ENCODE measurements at regions not wholly inside any gene's neighbourhood (a gene's known extent, or its start where the extent isn't known, plus 50 kb on each side); places are given as distances from the start of the nearest gene placed in this dataset.

DNA sequence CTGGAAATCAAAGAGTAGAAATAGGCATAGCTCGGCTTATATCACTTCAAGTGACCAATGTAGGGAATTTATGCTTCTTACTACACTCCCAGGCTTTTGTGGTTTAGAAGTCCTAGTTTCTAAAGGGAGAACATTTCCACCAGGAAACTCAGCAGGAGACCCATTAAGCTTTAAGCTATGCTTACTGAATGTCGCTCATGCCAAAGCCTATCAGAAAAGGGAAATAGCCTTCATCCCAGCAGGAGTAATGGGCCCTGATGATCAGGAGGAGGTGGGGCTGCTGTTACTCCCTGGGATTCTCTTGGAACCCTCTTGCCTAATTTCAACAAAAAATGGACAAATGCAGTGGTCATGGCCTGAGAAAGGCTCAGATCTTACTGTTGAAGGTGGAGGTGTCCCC, 54.5 kb upstream of the SEMA6A start:
- TF ChIP-seq CTCF (IDR thresholded peaks at IDR 0.05) = no peak
- TF ChIP-seq ZFX (IDR thresholded peaks at IDR 0.05; ENCODE audit: borderline replicate concordance) = no peak

Measured in 22Rv1 (cell line).